ENCODE measurements at regions not wholly inside any gene's neighbourhood (a gene's known extent, or its start where the extent isn't known, plus 50 kb on each side); places are given as distances from the start of the nearest gene placed in this dataset.

GRCh38 chr7:120165227-120165626 lies 107.7 kb upstream of the KCND2 start:
- peaks cover 12% of the 10 kb centered on the region; the same call in 1 of the 2 replicates for H3K9me2 ChIP-seq (ENCODE audit: insufficient read depth)
- Mint-ChIP-seq H3K4me1 (no peaks in the 10 kb centered on the region), H3K27ac (no peak overlapping the region), H3K36me3 (ENCODE audit: low read depth) (peaks cover 7% of the 10 kb centered on the region; the same call in 2 of the 3 replicates), H3K4me3 (no peak overlapping the region), H3K9me3 (peaks cover 13% of the 10 kb centered on the region), H3K27me3 (ENCODE audit: insufficient read depth, low read depth, poor library complexity) (no peaks in the 10 kb centered on the region)
- H3K27me3 ChIP-seq (ENCODE audit: insufficient read depth), result no peaks in the 10 kb centered on the region
- DNase-seq (ENCODE audit: low spot score) (no peak), ATAC-seq (no peak)
- 0 out of 2 replicates have a peak overlapping the region, but pooled peaks have one; percentile 8 for H2AFZ ChIP-seq
- no peaks in the 10 kb centered on the region for H3K4me1 ChIP-seq (ENCODE audit: insufficient read depth)
- H3K27ac ChIP-seq (ENCODE audit: low read depth), result no peak overlapping the region
- H3K4me3 ChIP-seq, result no peak overlapping the region
- no peak overlapping the region for H3K4me2 ChIP-seq
- no peaks in the 10 kb centered on the region for H3K79me2 ChIP-seq (replicated peaks; ENCODE audit: insufficient read depth)
- H3K36me3 ChIP-seq (ENCODE audit: insufficient read depth), result no peaks in the 10 kb centered on the region; the same call in 1 of the 2 replicates
- no peak for TF ChIP-seq STAT1 (IDR thresholded peaks at IDR 0.05; ENCODE audit: unreplicated experiment)
- TF ChIP-seq ZNF331 (CRISPR knock-in tag; IDR thresholded peaks at IDR 0.05; ENCODE audit: low read depth), result no peak
- TF ChIP-seq EZH2phosphoT487 (IDR thresholded peaks at IDR 0.05; ENCODE audit: unreplicated experiment), result no peak
- TF ChIP-seq JUNB (IDR thresholded peaks at IDR 0.05; ENCODE audit: unreplicated experiment), result no peak
- TF ChIP-seq NANOG (IDR thresholded peaks at IDR 0.05; ENCODE audit: borderline replicate concordance), result no peak
- no peaks in the 10 kb centered on the region for H3F3A ChIP-seq (replicated peaks; ENCODE audit: low read depth)
- no peaks in the 10 kb centered on the region for H4K20me1 ChIP-seq (replicated peaks; ENCODE audit: insufficient read depth)

- Histone ChIP-seq H2AFZ (no peak overlapping the region), H3K4me3 (no peak overlapping the region), H3K27me3 (ENCODE audit: insufficient read depth) (no peaks in the 10 kb centered on the region), H3K9me2 (ENCODE audit: insufficient read depth) (peaks cover 4% of the 10 kb centered on the region; the same call in 1 of the 2 replicates), H3K27ac (ENCODE audit: low read depth) (no peak overlapping the region), H3K4me2 (no peak overlapping the region), H3K4me1 (ENCODE audit: insufficient read depth) (no peaks in the 10 kb centered on the region), H4K20me1 (replicated peaks; ENCODE audit: insufficient read depth) (no peaks in the 10 kb centered on the region), H3K36me3 (ENCODE audit: insufficient read depth) (no peaks in the 10 kb centered on the region; the same call in 1 of the 2 replicates), H3F3A (replicated peaks; ENCODE audit: low read depth) (no peaks in the 10 kb centered on the region), H3K79me2 (replicated peaks; ENCODE audit: insufficient read depth) (no peaks in the 10 kb centered on the region)
- H3K27me3 Mint-ChIP-seq (ENCODE audit: insufficient read depth, low read depth, poor library complexity), result no peaks in the 10 kb centered on the region
- peaks cover 7% of the 10 kb centered on the region; the same call in 2 of the 3 replicates for H3K36me3 Mint-ChIP-seq (ENCODE audit: low read depth)
- no peaks in the 10 kb centered on the region for H3K4me1 Mint-ChIP-seq
- DNase-seq (ENCODE audit: low spot score) (no peak), ATAC-seq (no peak)
- H3K9me3 Mint-ChIP-seq, result peaks cover 13% of the 10 kb centered on the region
- TF ChIP-seq EZH2phosphoT487 (IDR thresholded peaks at IDR 0.05; ENCODE audit: unreplicated experiment), result no peak
- no peak for TF ChIP-seq ZNF331 (CRISPR knock-in tag; IDR thresholded peaks at IDR 0.05; ENCODE audit: low read depth)
- TF ChIP-seq NANOG (IDR thresholded peaks at IDR 0.05; ENCODE audit: borderline replicate concordance), result no peak
- TF ChIP-seq ETS1 (IDR thresholded peaks at IDR 0.05), result no peak
- no peak overlapping the region for H3K4me3 Mint-ChIP-seq
- no peak overlapping the region for H3K27ac Mint-ChIP-seq
Measured at GRCh38 chr7:120168066-120168465, 104.9 kb upstream of the KCND2 start.

GRCh38 chr7:120169996-120170783 lies 102.8 kb upstream of the KCND2 start:
- H2AFZ ChIP-seq, result no peak overlapping the region
- peaks cover 2% of the 10 kb centered on the region; the same call in 1 of the 2 replicates for H3K9me2 ChIP-seq (ENCODE audit: insufficient read depth)
- no peak overlapping the region for H3K4me3 ChIP-seq
- Mint-ChIP-seq H3K4me3 (no peak overlapping the region), H3K27ac (no peak overlapping the region), H3K36me3 (ENCODE audit: low read depth) (peaks cover 7% of the 10 kb centered on the region; the same call in 2 of the 3 replicates), H3K27me3 (ENCODE audit: insufficient read depth, low read depth, poor library complexity) (no peaks in the 10 kb centered on the region), H3K4me1 (no peaks in the 10 kb centered on the region), H3K9me3 (peaks cover 13% of the 10 kb centered on the region)
- H3K27me3 ChIP-seq (ENCODE audit: insufficient read depth), result no peaks in the 10 kb centered on the region
- H3K4me1 ChIP-seq (ENCODE audit: insufficient read depth), result no peaks in the 10 kb centered on the region
- ATAC-seq, result no peak
- no peak overlapping the region for H3K27ac ChIP-seq (ENCODE audit: low read depth)
- no peaks in the 10 kb centered on the region for H3K79me2 ChIP-seq (replicated peaks; ENCODE audit: insufficient read depth)
- no peaks in the 10 kb centered on the region; the same call in 1 of the 2 replicates for H3K36me3 ChIP-seq (ENCODE audit: insufficient read depth)
- no peak for DNase-seq (ENCODE audit: low spot score)
- no peaks in the 10 kb centered on the region for H3F3A ChIP-seq (replicated peaks; ENCODE audit: low read depth)
- no peaks in the 10 kb centered on the region for H4K20me1 ChIP-seq (replicated peaks; ENCODE audit: insufficient read depth)
- H3K4me2 ChIP-seq, result no peak overlapping the region
- no peak for TF ChIP-seq REST (IDR thresholded peaks at IDR 0.05; ENCODE audit: unreplicated experiment)
- TF ChIP-seq CTCF (conservative IDR thresholded peaks at IDR 0.05; ENCODE audit: low read depth in 2 of 2), result no peak
- no peak for TF ChIP-seq STAT1 (IDR thresholded peaks at IDR 0.05; ENCODE audit: unreplicated experiment)
- TF ChIP-seq EZH2phosphoT487 (IDR thresholded peaks at IDR 0.05; ENCODE audit: unreplicated experiment), result no peak
- TF ChIP-seq EZH2 (IDR thresholded peaks at IDR 0.05; ENCODE audit: low read depth, unreplicated experiment), result no peak
- TF ChIP-seq ETS1 (IDR thresholded peaks at IDR 0.05), result no peak

All from GM23338 (cell line).